Esophagus squamous epithelium (tissue), 4 donors: ENCODE measurements at regions not wholly inside any gene's neighbourhood (a gene's known extent, or its start where the extent isn't known, plus 50 kb on each side); places are given as distances from the start of the nearest gene placed in this dataset.

ENCODE experiments used
- CTCF ChIP-seq, 6 experiments: fragments of 450-650 bp in 4 of 6; fragments of 200-600 bp in 2 of 6; sonication (generic) in 2 of 6; IDR thresholded peaks; one replicate each; pipeline ENCODE4 v1.5.1; 2016 to 2019; ENCODE audit warnings: antibody characterized with exemption in 6 of 6, mild to moderate bottlenecking in 4 of 6, moderate library complexity in 4 of 6
- POLR2A ChIP-seq, 4 donors: fragments of 450-650 bp; IDR thresholded peaks; one replicate each; pipeline ENCODE4 v1.6.1; 2017; ENCODE audit warnings: antibody characterized with exemption in 4 of 4, mild to moderate bottlenecking in 4 of 4, moderate library complexity in 3 of 4

- TF ChIP-seq CTCF (IDR thresholded peaks at IDR 0.05) (no peak), POLR2A (IDR thresholded peaks at IDR 0.05) (no peak)
These were observed 124.0 kb downstream of the TMEM200C start for GRCh38 chr18:5771343-5771742.
